Type B pancreatic cell (in vitro differentiated cells): ENCODE measurements at regions not wholly inside any gene's neighbourhood (a gene's known extent, or its start where the extent isn't known, plus 50 kb on each side); places are given as distances from the start of the nearest gene placed in this dataset.

ENCODE experiments used
- DNase-seq: peaks from one replicate; pipeline ENCODE4 v3.0.0; 2021; ENCODE audit warnings: mixed read lengths; ENCODE audit not compliant: unreplicated experiment; ENCODE audit errors: extremely low spot score
- H3K27ac Mint-ChIP-seq: 2 replicates; pipeline ENCODE4 v1.8.0; 2021; ENCODE audit warnings: mild to moderate bottlenecking, mixed read lengths
- H3K27me3 Mint-ChIP-seq: 2 replicates; pipeline ENCODE4 v1.8.0; 2021; ENCODE audit warnings: mixed read lengths
- H3K36me3 Mint-ChIP-seq: 2 replicates; pipeline ENCODE4 v1.8.0; 2021; ENCODE audit warnings: mixed read lengths
- H3K4me1 Mint-ChIP-seq: one replicate; pipeline ENCODE4 v1.8.0; 2021; ENCODE audit warnings: mixed read lengths; ENCODE audit not compliant: unreplicated experiment
- H3K4me3 Mint-ChIP-seq: 2 replicates; pipeline ENCODE4 v1.8.0; 2021; ENCODE audit warnings: mild to moderate bottlenecking, mixed read lengths
- H3K9me3 Mint-ChIP-seq: 2 replicates; pipeline ENCODE4 v1.8.0; 2021; ENCODE audit warnings: mixed read lengths
- TF ChIP-seq, protein P1 (sequence below): fragments of 200-600 bp; sonication (generic); conservative IDR thresholded peaks from 2 replicates; pipeline ENCODE4 v1.5.0; 2021; ENCODE audit warnings: antibody characterized with exemption, mild to moderate bottlenecking

- Mint-ChIP-seq H3K36me3 (no peaks in the 10 kb centered on the region), H3K4me1 (peaks cover 22% of the 10 kb centered on the region), H3K4me3 (no peak overlapping the region), H3K9me3 (peaks cover 6% of the 10 kb centered on the region), H3K27me3 (peaks cover 43% of the 10 kb centered on the region), H3K27ac (no peak overlapping the region)
- TF ChIP-seq, protein P1, sequence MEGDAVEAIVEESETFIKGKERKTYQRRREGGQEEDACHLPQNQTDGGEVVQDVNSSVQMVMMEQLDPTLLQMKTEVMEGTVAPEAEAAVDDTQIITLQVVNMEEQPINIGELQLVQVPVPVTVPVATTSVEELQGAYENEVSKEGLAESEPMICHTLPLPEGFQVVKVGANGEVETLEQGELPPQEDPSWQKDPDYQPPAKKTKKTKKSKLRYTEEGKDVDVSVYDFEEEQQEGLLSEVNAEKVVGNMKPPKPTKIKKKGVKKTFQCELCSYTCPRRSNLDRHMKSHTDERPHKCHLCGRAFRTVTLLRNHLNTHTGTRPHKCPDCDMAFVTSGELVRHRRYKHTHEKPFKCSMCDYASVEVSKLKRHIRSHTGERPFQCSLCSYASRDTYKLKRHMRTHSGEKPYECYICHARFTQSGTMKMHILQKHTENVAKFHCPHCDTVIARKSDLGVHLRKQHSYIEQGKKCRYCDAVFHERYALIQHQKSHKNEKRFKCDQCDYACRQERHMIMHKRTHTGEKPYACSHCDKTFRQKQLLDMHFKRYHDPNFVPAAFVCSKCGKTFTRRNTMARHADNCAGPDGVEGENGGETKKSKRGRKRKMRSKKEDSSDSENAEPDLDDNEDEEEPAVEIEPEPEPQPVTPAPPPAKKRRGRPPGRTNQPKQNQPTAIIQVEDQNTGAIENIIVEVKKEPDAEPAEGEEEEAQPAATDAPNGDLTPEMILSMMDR: no peak
- no peak for DNase-seq
Observed at GRCh38 chr14:101127224-101127623, 223.7 kb upstream of the RTL1 start.

- Mint-ChIP-seq H3K27me3 (peaks cover 43% of the 10 kb centered on the region), H3K4me1 (peaks cover 17% of the 10 kb centered on the region), H3K9me3 (peaks cover 6% of the 10 kb centered on the region), H3K36me3 (no peaks in the 10 kb centered on the region), H3K27ac (no peak overlapping the region), H3K4me3 (no peak overlapping the region)
- TF ChIP-seq, protein P1: no peak
- peak; percentile 52 for DNase-seq
Observed at GRCh38 chr14:101128478-101129321, 225.2 kb upstream of the RTL1 start.

DNA sequence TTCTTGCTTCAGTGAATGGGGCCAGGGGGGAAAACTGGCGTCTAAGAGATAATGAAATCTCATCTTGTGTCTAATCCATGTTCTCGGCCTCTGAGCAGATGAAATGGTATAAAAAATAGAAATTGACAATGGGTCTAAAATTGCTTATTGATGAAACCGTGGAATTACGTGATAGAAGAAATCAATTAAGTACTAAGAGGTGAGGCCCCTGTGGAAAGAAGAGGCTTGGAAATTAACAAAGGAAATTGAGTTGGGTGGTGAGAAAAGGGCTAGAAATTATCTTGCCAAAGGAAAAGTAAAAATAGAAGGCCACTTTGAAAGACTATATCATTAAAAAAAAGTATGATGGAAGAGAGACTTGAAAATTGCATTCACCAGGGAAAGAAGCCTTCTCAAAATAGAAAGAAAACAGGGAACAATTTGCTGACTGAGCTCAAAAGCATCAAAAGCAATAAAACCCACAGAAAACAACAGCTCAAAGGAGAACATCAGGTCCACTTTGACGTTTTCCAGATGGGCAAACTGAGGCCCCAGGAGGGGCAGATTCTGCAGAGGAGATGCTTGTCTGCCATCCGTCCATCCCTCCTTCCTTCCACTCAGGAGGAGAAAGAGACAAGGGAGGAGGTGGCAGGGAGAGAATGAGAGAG lies 226.1 kb upstream of the RTL1 start:
- Mint-ChIP-seq H3K27me3 (peaks cover 42% of the 10 kb centered on the region), H3K36me3 (no peaks in the 10 kb centered on the region), H3K9me3 (peaks cover 6% of the 10 kb centered on the region), H3K27ac (no peak overlapping the region), H3K4me3 (no peak overlapping the region), H3K4me1 (peaks cover 14% of the 10 kb centered on the region)
- DNase-seq: no peak
- TF ChIP-seq, protein P1: no peak

- Mint-ChIP-seq H3K4me1 (peaks cover 14% of the 10 kb centered on the region), H3K4me3 (no peak overlapping the region), H3K27me3 (peaks cover 34% of the 10 kb centered on the region), H3K36me3 (no peaks in the 10 kb centered on the region), H3K9me3 (peaks cover 6% of the 10 kb centered on the region), H3K27ac (no peak overlapping the region)
- TF ChIP-seq, protein P1: no peak
- no peak for DNase-seq
Observed at GRCh38 chr14:101130861-101131260, 227.3 kb upstream of the RTL1 start.

DNA sequence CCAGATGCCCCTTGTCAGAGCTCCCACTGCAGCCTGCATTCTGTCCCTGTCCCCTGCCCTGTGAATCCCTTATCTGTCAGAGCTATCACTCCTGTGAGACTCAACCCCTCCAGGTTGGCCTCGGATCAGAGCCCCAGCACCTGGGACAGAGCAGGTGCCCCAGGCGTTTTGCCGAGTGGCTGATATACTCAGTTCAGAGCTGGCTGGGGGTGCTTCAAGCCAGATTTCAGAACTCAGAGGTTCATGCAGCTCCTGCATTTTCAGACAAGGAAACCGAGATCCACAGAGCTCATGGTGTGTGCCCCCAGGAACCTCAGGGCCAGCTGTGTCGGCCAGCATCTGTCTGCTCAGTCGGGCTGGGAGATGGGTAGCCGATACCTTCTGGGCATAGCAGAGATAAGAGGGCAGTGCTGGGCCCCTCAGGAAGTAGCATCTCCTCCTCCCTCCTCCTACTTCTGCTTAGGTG lies 228.0 kb upstream of the RTL1 start:
- Mint-ChIP-seq H3K27me3 (peaks cover 34% of the 10 kb centered on the region), H3K27ac (no peak overlapping the region), H3K36me3 (no peaks in the 10 kb centered on the region), H3K4me3 (no peak overlapping the region), H3K4me1 (peaks cover 14% of the 10 kb centered on the region), H3K9me3 (peaks cover 6% of the 10 kb centered on the region)
- TF ChIP-seq, protein P1: no peak
- DNase-seq: no peak
